Liver (tissue), 8 donors: ENCODE measurements at regions not wholly inside any gene's neighbourhood (a gene's known extent, or its start where the extent isn't known, plus 50 kb on each side); places are given as distances from the start of the nearest gene placed in this dataset.

ENCODE experiments used
- DNase-seq: peaks from one replicate; pipeline ENCODE4 v3.0.0-alpha.2; 2017; ENCODE audit warnings: low spot score
- H3K27ac ChIP-seq, 2 donors: one replicate each; pipeline ENCODE4 v1.7.0; 2013; ENCODE audit warnings: inconsistent platforms in 2 of 2, low read length in 2 of 2, control low read depth in 1 of 2, low read depth in 1 of 2, mild to moderate bottlenecking in 1 of 2
- H3K27me3 ChIP-seq, 4 donors: one replicate each; pipeline versions ENCODE4 v1.6.1 to v1.7.0; 2013; ENCODE audit warnings: low read length in 3 of 4, inconsistent platforms in 1 of 4, mild to moderate bottlenecking in 1 of 4, moderate library complexity in 1 of 4; ENCODE audit not compliant: control insufficient read depth in 4 of 4, insufficient read depth in 4 of 4
- H3K36me3 ChIP-seq, 4 donors: one replicate each; pipeline versions ENCODE4 v1.6.1 to v1.7.0; 2013; ENCODE audit warnings: low read length in 3 of 4, mild to moderate bottlenecking in 3 of 4, low read depth in 1 of 4, moderate library complexity in 1 of 4; ENCODE audit not compliant: control insufficient read depth in 4 of 4, insufficient read depth in 3 of 4
- H3K4me1 ChIP-seq, 4 donors: one replicate each; pipeline versions ENCODE4 v1.6.1 to v1.7.0; 2013; ENCODE audit warnings: low read length in 3 of 4, mild to moderate bottlenecking in 3 of 4, moderate library complexity in 1 of 4; ENCODE audit not compliant: control insufficient read depth in 4 of 4, insufficient read depth in 4 of 4
- H3K4me3 ChIP-seq, 3 donors: one replicate each; pipeline versions ENCODE4 v1.6.1 to v1.7.0; 2013; ENCODE audit warnings: low read length in 3 of 3, control low read depth in 1 of 3, low read depth in 1 of 3, mild to moderate bottlenecking in 1 of 3
- H3K9ac ChIP-seq, 2 donors: one replicate each; pipeline ENCODE4 v1.7.0; 2013; ENCODE audit warnings: low read length in 2 of 2, mild to moderate bottlenecking in 2 of 2, moderate library complexity in 2 of 2, control low read depth in 1 of 2, low read depth in 1 of 2
- H3K9me3 ChIP-seq, 4 donors: one replicate each; pipeline versions ENCODE4 v1.6.1 to v1.7.0; 2013; ENCODE audit warnings: low read length in 3 of 4; ENCODE audit not compliant: control insufficient read depth in 4 of 4
- EGR1 ChIP-seq, 2 donors: IDR thresholded peaks; 2 replicates each; pipeline ENCODE4 v1.6.1; 2016 to 2018; ENCODE audit warnings: antibody characterized with exemption in 2 of 2, low read depth in 2 of 2
- FOXA1 ChIP-seq: IDR thresholded peaks from 2 replicates; pipeline ENCODE4 v1.6.1; 2016; ENCODE audit warnings: antibody characterized with exemption
- FOXA2 ChIP-seq: IDR thresholded peaks from 2 replicates; pipeline ENCODE4 v1.6.1; 2016; ENCODE audit warnings: antibody characterized with exemption
- GABPA ChIP-seq, 2 donors: IDR thresholded peaks in 1 of 2; conservative IDR thresholded peaks in 1 of 2; 2 replicates each; pipeline ENCODE4 v1.6.1; 2016; ENCODE audit warnings: antibody characterized with exemption in 2 of 2, mild to moderate bottlenecking in 1 of 2, moderate library complexity in 1 of 2
- HNF4A ChIP-seq, 2 donors: conservative IDR thresholded peaks; 2 replicates each; pipeline ENCODE4 v1.6.1; 2016; ENCODE audit warnings: antibody characterized with exemption in 2 of 2, mild to moderate bottlenecking in 2 of 2
- HNF4G ChIP-seq: IDR thresholded peaks from 2 replicates; pipeline ENCODE4 v1.6.1; 2016; ENCODE audit warnings: antibody characterized with exemption
- JUND ChIP-seq, 2 donors: IDR thresholded peaks; 2 replicates each; pipeline ENCODE4 v1.6.1; 2016; ENCODE audit warnings: antibody characterized with exemption in 2 of 2
- NR2F2 ChIP-seq: IDR thresholded peaks from 2 replicates; pipeline ENCODE4 v1.6.1; 2016; ENCODE audit warnings: antibody characterized with exemption
- RAD21 ChIP-seq, 2 donors: IDR thresholded peaks; 2 replicates each; pipeline ENCODE4 v1.6.1; 2016; ENCODE audit warnings: antibody characterized with exemption in 2 of 2, mild to moderate bottlenecking in 2 of 2
- RXRA ChIP-seq, 2 donors: IDR thresholded peaks; 2 replicates each; pipeline ENCODE4 v1.6.1; 2017 to 2018; ENCODE audit warnings: antibody characterized with exemption in 2 of 2, mild to moderate bottlenecking in 1 of 2
- SP1 ChIP-seq: IDR thresholded peaks from 2 replicates; pipeline ENCODE4 v1.6.1; 2018; ENCODE audit warnings: antibody characterized with exemption, mild to moderate bottlenecking
- YY1 ChIP-seq: IDR thresholded peaks from 2 replicates; pipeline ENCODE4 v1.6.1; 2016; ENCODE audit warnings: antibody characterized with exemption, mild to moderate bottlenecking
- WGBS: extraction: QIAGEN DNeasy Blood & Tissue Kit; methylation state at CpG from one replicate; pipeline ENCODE4 v1.1.7; 2013; 5-methylcytosine and 5-hydroxymethylcytosine counted together
- TF ChIP-seq, protein P1 (sequence below): fragments of 150-350 bp; IDR thresholded peaks from 2 replicates; pipeline ENCODE4 v1.5.1; 2017; ENCODE audit warnings: improper control_type of control experiment, low read depth, low read length; ENCODE audit not compliant: missing input control
- TF ChIP-seq, protein P2 (sequence below): IDR thresholded peaks from 2 replicates; pipeline ENCODE4 v1.6.1; 2016; ENCODE audit warnings: antibody characterized with exemption
- TF ChIP-seq, protein P3 (sequence below): IDR thresholded peaks from 2 replicates; pipeline ENCODE4 v1.6.1; 2016; ENCODE audit warnings: antibody characterized with exemption
- TF ChIP-seq, protein P4 (sequence below): IDR thresholded peaks from 2 replicates; pipeline ENCODE4 v1.6.1; 2016; ENCODE audit warnings: antibody characterized with exemption
- donor health status: healthy.
- donor health status: healthy.
- donor health status: healthy.
- donor health status: healthy.
- donor health status: healthy.

DNA sequence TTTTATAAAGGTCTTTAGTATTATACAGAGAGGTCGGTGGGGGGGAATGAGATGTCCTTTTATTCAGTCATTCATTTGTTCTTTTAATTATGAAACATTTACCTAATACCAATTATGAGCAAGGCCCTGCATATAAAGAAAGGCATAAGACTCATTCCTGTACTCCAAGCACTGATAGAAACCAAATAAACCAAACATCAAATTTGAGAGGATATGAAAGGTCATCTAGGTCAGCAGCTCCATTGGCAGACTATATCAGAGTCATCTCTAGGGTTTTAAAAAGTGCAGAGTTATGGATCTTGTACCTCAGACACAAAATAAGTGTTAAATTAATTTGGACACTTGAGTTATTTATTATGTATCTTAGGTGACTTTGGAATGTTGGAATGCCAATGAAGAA is 71.5 kb downstream of the CASP12 start:
- DNase-seq, result no peak
- no peak for TF ChIP-seq NR2F2
- no peak for TF ChIP-seq JUND (IDR thresholded peaks at IDR 0.05)
- TF ChIP-seq SP1, result no peak
- TF ChIP-seq GABPA (IDR thresholded peaks at IDR 0.05 in 1 of 2, conservative IDR thresholded peaks at IDR 0.05 in 1 of 2), result no peak
- TF ChIP-seq, protein P1, sequence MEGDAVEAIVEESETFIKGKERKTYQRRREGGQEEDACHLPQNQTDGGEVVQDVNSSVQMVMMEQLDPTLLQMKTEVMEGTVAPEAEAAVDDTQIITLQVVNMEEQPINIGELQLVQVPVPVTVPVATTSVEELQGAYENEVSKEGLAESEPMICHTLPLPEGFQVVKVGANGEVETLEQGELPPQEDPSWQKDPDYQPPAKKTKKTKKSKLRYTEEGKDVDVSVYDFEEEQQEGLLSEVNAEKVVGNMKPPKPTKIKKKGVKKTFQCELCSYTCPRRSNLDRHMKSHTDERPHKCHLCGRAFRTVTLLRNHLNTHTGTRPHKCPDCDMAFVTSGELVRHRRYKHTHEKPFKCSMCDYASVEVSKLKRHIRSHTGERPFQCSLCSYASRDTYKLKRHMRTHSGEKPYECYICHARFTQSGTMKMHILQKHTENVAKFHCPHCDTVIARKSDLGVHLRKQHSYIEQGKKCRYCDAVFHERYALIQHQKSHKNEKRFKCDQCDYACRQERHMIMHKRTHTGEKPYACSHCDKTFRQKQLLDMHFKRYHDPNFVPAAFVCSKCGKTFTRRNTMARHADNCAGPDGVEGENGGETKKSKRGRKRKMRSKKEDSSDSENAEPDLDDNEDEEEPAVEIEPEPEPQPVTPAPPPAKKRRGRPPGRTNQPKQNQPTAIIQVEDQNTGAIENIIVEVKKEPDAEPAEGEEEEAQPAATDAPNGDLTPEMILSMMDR, result no peak
- no peak for TF ChIP-seq YY1
- TF ChIP-seq, protein P2, sequence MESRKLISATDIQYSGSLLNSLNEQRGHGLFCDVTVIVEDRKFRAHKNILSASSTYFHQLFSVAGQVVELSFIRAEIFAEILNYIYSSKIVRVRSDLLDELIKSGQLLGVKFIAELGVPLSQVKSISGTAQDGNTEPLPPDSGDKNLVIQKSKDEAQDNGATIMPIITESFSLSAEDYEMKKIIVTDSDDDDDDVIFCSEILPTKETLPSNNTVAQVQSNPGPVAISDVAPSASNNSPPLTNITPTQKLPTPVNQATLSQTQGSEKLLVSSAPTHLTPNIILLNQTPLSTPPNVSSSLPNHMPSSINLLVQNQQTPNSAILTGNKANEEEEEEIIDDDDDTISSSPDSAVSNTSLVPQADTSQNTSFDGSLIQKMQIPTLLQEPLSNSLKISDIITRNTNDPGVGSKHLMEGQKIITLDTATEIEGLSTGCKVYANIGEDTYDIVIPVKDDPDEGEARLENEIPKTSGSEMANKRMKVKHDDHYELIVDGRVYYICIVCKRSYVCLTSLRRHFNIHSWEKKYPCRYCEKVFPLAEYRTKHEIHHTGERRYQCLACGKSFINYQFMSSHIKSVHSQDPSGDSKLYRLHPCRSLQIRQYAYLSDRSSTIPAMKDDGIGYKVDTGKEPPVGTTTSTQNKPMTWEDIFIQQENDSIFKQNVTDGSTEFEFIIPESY, result no peak
- no peak for TF ChIP-seq RXRA (IDR thresholded peaks at IDR 0.05)
- TF ChIP-seq, protein P3, sequence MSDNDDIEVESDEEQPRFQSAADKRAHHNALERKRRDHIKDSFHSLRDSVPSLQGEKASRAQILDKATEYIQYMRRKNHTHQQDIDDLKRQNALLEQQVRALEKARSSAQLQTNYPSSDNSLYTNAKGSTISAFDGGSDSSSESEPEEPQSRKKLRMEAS, result no peak
- TF ChIP-seq EGR1 (IDR thresholded peaks at IDR 0.05; ENCODE audit: low read depth in 2 of 2), result no peak
- H3K4me1 ChIP-seq, result no peaks in the 10 kb centered on the region

DNA sequence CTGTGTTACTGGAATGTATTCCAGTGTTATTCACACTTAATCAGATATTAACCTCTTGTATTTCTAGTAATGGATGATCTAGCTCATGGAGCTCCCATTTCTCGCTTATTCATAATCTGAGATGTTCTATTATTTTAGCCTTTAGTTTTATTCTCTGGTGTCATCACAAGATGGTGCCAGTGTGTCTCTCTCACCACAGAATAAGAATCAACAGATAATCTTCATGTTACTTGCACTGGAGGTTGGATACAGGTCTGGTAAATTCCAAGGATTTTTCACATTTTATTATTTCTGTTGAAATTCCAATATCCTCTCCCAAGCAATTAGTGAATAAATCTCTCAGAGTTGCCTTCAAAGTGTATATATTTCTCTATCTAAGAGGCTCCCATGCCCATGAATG is 74.6 kb downstream of the CASP12 start:
- H3K27ac ChIP-seq, result no peak overlapping the region
- no peak overlapping the region for H3K9ac ChIP-seq
- H3K9me3 ChIP-seq, result no peaks in the 10 kb centered on the region
- WGBS, result 89% methylated on average over 1 of the region's 1 CpG
- H3K36me3 ChIP-seq, result no peaks in the 10 kb centered on the region
- no peak for DNase-seq
- TF ChIP-seq JUND (IDR thresholded peaks at IDR 0.05) (no peak), HNF4G (no peak), FOXA2 (no peak), RAD21 (IDR thresholded peaks at IDR 0.05) (peak; percentile 37 to 48), RXRA (IDR thresholded peaks at IDR 0.05) (no peak)
- H3K27me3 ChIP-seq, result no peaks in the 10 kb centered on the region
- no peak overlapping the region for H3K4me3 ChIP-seq
- no peaks in the 10 kb centered on the region for H3K4me1 ChIP-seq

More for the DNA sequence above, 71.5 kb downstream of the CASP12 start:
- H3K4me3 ChIP-seq, result no peak overlapping the region
- WGBS, result 74% methylated on average over 1 of the region's 1 CpG
- no peaks in the 10 kb centered on the region for H3K27me3 ChIP-seq
- no peak overlapping the region for H3K9ac ChIP-seq
- H3K9me3 ChIP-seq, result no peaks in the 10 kb centered on the region
- no peaks in the 10 kb centered on the region for H3K36me3 ChIP-seq
- no peak overlapping the region for H3K27ac ChIP-seq

DNA sequence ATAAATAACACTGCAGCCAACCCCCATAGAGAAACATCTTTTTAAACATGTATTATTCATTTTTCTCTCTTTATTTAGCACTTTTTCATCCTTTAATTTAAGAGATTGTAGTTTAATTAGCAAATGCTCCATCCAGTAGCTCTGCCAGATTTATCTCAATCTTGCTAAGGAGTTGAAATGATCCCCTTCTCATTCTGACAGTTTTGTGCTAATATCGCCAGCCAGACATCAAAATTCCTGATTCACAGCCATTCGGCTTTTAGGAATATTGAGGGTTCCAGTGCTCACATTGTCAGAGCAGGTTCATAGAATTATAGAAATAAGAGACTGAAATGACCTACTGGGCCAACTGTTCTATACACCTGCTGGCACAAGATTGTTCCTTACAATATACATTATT is 77.8 kb downstream of the CASP12 start:
- Histone ChIP-seq H3K36me3 (no peaks in the 10 kb centered on the region), H3K9ac (no peak overlapping the region)
- 88% methylated on average over 2 of the region's 2 CpGs for WGBS
- TF ChIP-seq, protein P4, sequence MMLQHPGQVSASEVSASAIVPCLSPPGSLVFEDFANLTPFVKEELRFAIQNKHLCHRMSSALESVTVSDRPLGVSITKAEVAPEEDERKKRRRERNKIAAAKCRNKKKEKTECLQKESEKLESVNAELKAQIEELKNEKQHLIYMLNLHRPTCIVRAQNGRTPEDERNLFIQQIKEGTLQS, result no peak
- TF ChIP-seq HNF4G (no peak), GABPA (IDR thresholded peaks at IDR 0.05 in 1 of 2, conservative IDR thresholded peaks at IDR 0.05 in 1 of 2) (no peak), RAD21 (IDR thresholded peaks at IDR 0.05) (no peak), SP1 (no peak), RXRA (IDR thresholded peaks at IDR 0.05) (no peak), FOXA1 (no peak), HNF4A (conservative IDR thresholded peaks at IDR 0.05) (no peak)
- TF ChIP-seq, protein P2, result no peak
- TF ChIP-seq, protein P1, result no peak
- TF ChIP-seq, protein P3, result no peak

More for the DNA sequence above, 77.8 kb downstream of the CASP12 start:
- H3K27ac ChIP-seq, result no peak overlapping the region
- H3K9me3 ChIP-seq, result no peaks in the 10 kb centered on the region
- H3K27me3 ChIP-seq, result peaks cover 0 to 5% (median 0%) of the 10 kb centered on the region in 4 donors
- no peak overlapping the region for H3K4me3 ChIP-seq
- H3K4me1 ChIP-seq, result no peaks in the 10 kb centered on the region
- no peak for DNase-seq
